ENCODE measurements at regions not wholly inside any gene's neighbourhood (a gene's known extent, or its start where the extent isn't known, plus 50 kb on each side); places are given as distances from the start of the nearest gene placed in this dataset.

DNA sequence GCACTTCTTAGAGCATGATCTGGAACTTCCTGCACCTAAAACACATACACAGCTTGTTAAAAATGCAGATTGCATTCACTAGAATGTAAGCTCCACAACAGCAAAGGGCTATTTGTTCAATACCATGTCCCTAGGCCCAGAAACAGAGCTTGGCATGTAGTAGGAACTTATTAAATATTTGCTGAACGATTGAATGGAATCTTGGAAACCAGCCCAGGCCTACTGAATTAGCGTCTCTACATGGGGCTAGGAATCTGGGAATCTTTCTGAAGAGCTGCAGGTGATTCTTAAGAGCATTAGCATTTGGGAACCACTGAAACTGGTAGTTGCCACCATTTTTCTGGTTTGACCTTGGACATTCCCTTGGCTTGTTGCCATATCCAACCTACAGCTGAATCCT lies 234.1 kb downstream of the STIM2 start:
- H3K4me1 Mint-ChIP-seq (ENCODE audit: unreplicated experiment) = peaks cover 21% of the 10 kb centered on the region
- no peak for DNase-seq (ENCODE audit: extremely low spot score, unreplicated experiment)
- H3K36me3 Mint-ChIP-seq = no peaks in the 10 kb centered on the region
- peaks cover 16% of the 10 kb centered on the region for H3K27me3 Mint-ChIP-seq
- TF ChIP-seq, protein P1, sequence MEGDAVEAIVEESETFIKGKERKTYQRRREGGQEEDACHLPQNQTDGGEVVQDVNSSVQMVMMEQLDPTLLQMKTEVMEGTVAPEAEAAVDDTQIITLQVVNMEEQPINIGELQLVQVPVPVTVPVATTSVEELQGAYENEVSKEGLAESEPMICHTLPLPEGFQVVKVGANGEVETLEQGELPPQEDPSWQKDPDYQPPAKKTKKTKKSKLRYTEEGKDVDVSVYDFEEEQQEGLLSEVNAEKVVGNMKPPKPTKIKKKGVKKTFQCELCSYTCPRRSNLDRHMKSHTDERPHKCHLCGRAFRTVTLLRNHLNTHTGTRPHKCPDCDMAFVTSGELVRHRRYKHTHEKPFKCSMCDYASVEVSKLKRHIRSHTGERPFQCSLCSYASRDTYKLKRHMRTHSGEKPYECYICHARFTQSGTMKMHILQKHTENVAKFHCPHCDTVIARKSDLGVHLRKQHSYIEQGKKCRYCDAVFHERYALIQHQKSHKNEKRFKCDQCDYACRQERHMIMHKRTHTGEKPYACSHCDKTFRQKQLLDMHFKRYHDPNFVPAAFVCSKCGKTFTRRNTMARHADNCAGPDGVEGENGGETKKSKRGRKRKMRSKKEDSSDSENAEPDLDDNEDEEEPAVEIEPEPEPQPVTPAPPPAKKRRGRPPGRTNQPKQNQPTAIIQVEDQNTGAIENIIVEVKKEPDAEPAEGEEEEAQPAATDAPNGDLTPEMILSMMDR (conservative IDR thresholded peaks at IDR 0.05) = no peak
- H3K27ac Mint-ChIP-seq = no peak overlapping the region
- no peaks in the 10 kb centered on the region for H3K9me3 Mint-ChIP-seq
- no peak overlapping the region for H3K4me3 Mint-ChIP-seq

- H3K27ac Mint-ChIP-seq = no peak overlapping the region
- TF ChIP-seq, protein P1 (conservative IDR thresholded peaks at IDR 0.05) = peak; percentile 63
- DNase-seq (ENCODE audit: extremely low spot score, unreplicated experiment) = peak; percentile 10
- H3K4me1 Mint-ChIP-seq (ENCODE audit: unreplicated experiment) = peaks cover 8% of the 10 kb centered on the region
- H3K9me3 Mint-ChIP-seq = no peaks in the 10 kb centered on the region
- H3K27me3 Mint-ChIP-seq = peaks cover 11% of the 10 kb centered on the region
- no peaks in the 10 kb centered on the region for H3K36me3 Mint-ChIP-seq
- H3K4me3 Mint-ChIP-seq = no peak overlapping the region
These were observed 235.6 kb downstream of the STIM2 start for GRCh38 chr4:27096142-27096824.

- DNase-seq (ENCODE audit: extremely low spot score, unreplicated experiment) = no peak
- no peaks in the 10 kb centered on the region for H3K36me3 Mint-ChIP-seq
- no peak overlapping the region for H3K27ac Mint-ChIP-seq
- TF ChIP-seq, protein P1 (conservative IDR thresholded peaks at IDR 0.05) = no peak
- no peaks in the 10 kb centered on the region for H3K9me3 Mint-ChIP-seq
- no peak overlapping the region for H3K4me3 Mint-ChIP-seq
- peaks cover 10% of the 10 kb centered on the region for H3K27me3 Mint-ChIP-seq
- peaks cover 2% of the 10 kb centered on the region for H3K4me1 Mint-ChIP-seq (ENCODE audit: unreplicated experiment)
These were observed 237.4 kb downstream of the STIM2 start for GRCh38 chr4:27098034-27098433.

GRCh38 chr4:27100713-27101112 lies 240.1 kb downstream of the STIM2 start:
- no peak for DNase-seq (ENCODE audit: extremely low spot score, unreplicated experiment)
- Mint-ChIP-seq H3K36me3 (no peaks in the 10 kb centered on the region), H3K9me3 (no peaks in the 10 kb centered on the region), H3K27ac (peak overlapping the region; percentile 11), H3K27me3 (peaks cover 13% of the 10 kb centered on the region), H3K4me1 (ENCODE audit: unreplicated experiment) (no peaks in the 10 kb centered on the region), H3K4me3 (no peak overlapping the region)
- TF ChIP-seq, protein P1 (conservative IDR thresholded peaks at IDR 0.05) = no peak

- H3K27me3 Mint-ChIP-seq = peaks cover 13% of the 10 kb centered on the region
- no peaks in the 10 kb centered on the region for H3K9me3 Mint-ChIP-seq
- no peak overlapping the region for H3K27ac Mint-ChIP-seq
- no peak overlapping the region for H3K4me3 Mint-ChIP-seq
- H3K36me3 Mint-ChIP-seq = no peaks in the 10 kb centered on the region
- TF ChIP-seq, protein P1 (conservative IDR thresholded peaks at IDR 0.05) = no peak
- no peak for DNase-seq (ENCODE audit: extremely low spot score, unreplicated experiment)
- H3K4me1 Mint-ChIP-seq (ENCODE audit: unreplicated experiment) = no peaks in the 10 kb centered on the region
These were observed 240.5 kb downstream of the STIM2 start for GRCh38 chr4:27101126-27101525.

All from type B pancreatic cell (in vitro differentiated cells).